SK-N-SH (cell line): ENCODE measurements at regions not wholly inside any gene's neighbourhood (a gene's known extent, or its start where the extent isn't known, plus 50 kb on each side); places are given as distances from the start of the nearest gene placed in this dataset.

ENCODE experiments used
- CTCF ChIA-PET: fragments of 300-600, 350-600 bp; formaldehyde crosslinking; extraction: SDS; loops from one replicate; lab custom pipeline; 2021; lab: Yijun Ruan, JAX
- POLR2A ChIA-PET: fragments of 350-600 bp; sonication (Branson Sonifier 250); formaldehyde crosslinking; extraction: SDS; loops from one replicate; lab custom pipeline; 2020; ENCODE audit warnings: antibody characterized with exemption, inconsistent platforms; lab: Yijun Ruan, JAX
- DNase-seq: peaks from one replicate; pipeline ENCODE4 v3.0.0; 2012
- H2AFZ ChIP-seq: fragments of 200-600 bp; sonication (generic); 2 replicates; pipeline ENCODE4 v1.8.1; 2016; ENCODE audit warnings: antibody characterized with exemption, mild to moderate bottlenecking, low read depth
- H3F3A ChIP-seq: fragments of 200-600 bp; sonication (generic); replicated peaks from 2 replicates; pipeline ENCODE3; 2016; ENCODE audit warnings: antibody characterized with exemption, mild to moderate bottlenecking; ENCODE audit not compliant: insufficient read depth
- H3K27ac ChIP-seq, 2 experiments: fragments of 200-500 bp in 1 of 2; fragments of 200-600 bp in 1 of 2; sonication (Bioruptor generic) in 1 of 2; sonication (generic), shearing (Covaris generic) in 1 of 2; 2 replicates each; pipeline versions ENCODE4 v1.5.1 to v1.6.1; 2014 to 2016; ENCODE audit warnings: low read depth in 2 of 2, inconsistent platforms in 1 of 2, low read length in 1 of 2, mild to moderate bottlenecking in 1 of 2, mixed read lengths in 1 of 2
- H3K27me3 ChIP-seq: fragments of 200-600 bp; sonication (generic), shearing (Covaris generic); 2 replicates; pipeline ENCODE4 v1.6.1; 2016; ENCODE audit warnings: mixed run types; ENCODE audit not compliant: insufficient read depth
- H3K36me3 ChIP-seq, 2 experiments: fragments of 200-500 bp in 1 of 2; fragments of 200-600 bp in 1 of 2; sonication (Bioruptor generic) in 1 of 2; sonication (generic) in 1 of 2; replicated peaks in 1 of 2; 2 replicates each; pipeline versions ENCODE3 to v1.5.1; 2014 to 2016; ENCODE audit warnings: low read length in 1 of 2, mild to moderate bottlenecking in 1 of 2; ENCODE audit not compliant: insufficient read depth in 2 of 2, control insufficient read depth in 1 of 2
- H3K4me1 ChIP-seq, 2 experiments: fragments of 200-500 bp in 1 of 2; fragments of 200-600 bp in 1 of 2; sonication (Bioruptor generic) in 1 of 2; sonication (generic), shearing (Covaris generic) in 1 of 2; 2 replicates each; pipeline versions ENCODE4 v1.5.1 to v1.6.1; 2014 to 2016; ENCODE audit warnings: low read depth in 1 of 2, low read length in 1 of 2, mixed run types in 1 of 2; ENCODE audit not compliant: insufficient read depth in 2 of 2, control insufficient read depth in 1 of 2
- H3K4me2 ChIP-seq: fragments of 200-600 bp; sonication (generic), shearing (Covaris generic); 2 replicates; pipeline ENCODE4 v1.6.1; 2017; ENCODE audit warnings: mixed run types
- H3K4me3 ChIP-seq, 2 experiments: fragments of 200-500 bp in 1 of 2; fragments of 200-600 bp in 1 of 2; sonication (Bioruptor generic) in 1 of 2; sonication (generic), shearing (Covaris generic) in 1 of 2; 2 replicates each; pipeline versions ENCODE4 v1.5.1 to v1.8.1; 2014 to 2016; ENCODE audit warnings: low read depth in 2 of 2, inconsistent platforms in 1 of 2, low read length in 1 of 2, mild to moderate bottlenecking in 1 of 2, mixed read lengths in 1 of 2, moderate library complexity in 1 of 2
- H3K79me2 ChIP-seq: fragments of 200-600 bp; sonication (generic); 2 replicates; pipeline ENCODE4 v1.8.1; 2017; ENCODE audit warnings: mild to moderate bottlenecking; ENCODE audit not compliant: insufficient read depth
- H3K9ac ChIP-seq: fragments of 200-600 bp; sonication (generic); 2 replicates; pipeline ENCODE4 v1.6.1; 2017; ENCODE audit warnings: mixed run types
- H3K9me2 ChIP-seq: fragments of 200-600 bp; sonication (generic); 2 replicates; pipeline ENCODE4 v1.6.1; 2017; ENCODE audit warnings: mixed run types
- H3K9me3 ChIP-seq: fragments of 200-600 bp; sonication (generic); 2 replicates; pipeline ENCODE4 v1.6.1; 2017; ENCODE audit warnings: mixed run types, mild to moderate bottlenecking, moderate library complexity
- H4K20me1 ChIP-seq: fragments of 200-600 bp; sonication (generic); 2 replicates; pipeline ENCODE4 v1.6.1; 2017; ENCODE audit warnings: mild to moderate bottlenecking, mixed run types; ENCODE audit not compliant: insufficient read depth
- CHD2 ChIP-seq: fragments of 150-350 bp; IDR thresholded peaks from 2 replicates; pipeline ENCODE4 v1.6.1; 2018; ENCODE audit warnings: low read length; ENCODE audit not compliant: partially characterized antibody
- EZH2phosphoT487 ChIP-seq: fragments of 200-600 bp; sonication (generic); IDR thresholded peaks from 2 replicates; pipeline ENCODE4 v1.6.1; 2017; ENCODE audit warnings: low read depth, mixed run types, mild to moderate bottlenecking, antibody characterized with exemption, moderate library complexity, borderline replicate concordance
- FOSL2 ChIP-seq: IDR thresholded peaks from 2 replicates; pipeline ENCODE4 v1.4.0; 2012; ENCODE audit warnings: low read depth, mild to moderate bottlenecking, moderate library complexity, borderline replicate concordance
- GABPA ChIP-seq: IDR thresholded peaks from 2 replicates; pipeline ENCODE4 v1.4.0; 2012; ENCODE audit warnings: low read depth, mild to moderate bottlenecking
- GATA2 ChIP-seq: sonication (generic); formaldehyde crosslinking; IDR thresholded peaks from 2 replicates; pipeline ENCODE4 v1.5.0; 2020; ENCODE audit warnings: mild to moderate bottlenecking, missing genetic modification reagents
- IRF3 ChIP-seq: fragments of 150-350 bp; IDR thresholded peaks from 2 replicates; pipeline ENCODE4 v1.6.1; 2016; ENCODE audit warnings: mild to moderate bottlenecking, low read depth, low read length
- JUND ChIP-seq: IDR thresholded peaks from 2 replicates; pipeline ENCODE4 v1.4.0; 2012
- MAX ChIP-seq: IDR thresholded peaks from 2 replicates; pipeline ENCODE4 v1.4.0; 2012; ENCODE audit warnings: low read depth
- MEF2A ChIP-seq: IDR thresholded peaks from 2 replicates; pipeline ENCODE4 v1.4.0; 2012; ENCODE audit warnings: low read depth, borderline replicate concordance
- MXI1 ChIP-seq: IDR thresholded peaks from 2 replicates; pipeline ENCODE4 v1.6.1; 2012; ENCODE audit warnings: mild to moderate bottlenecking, low read depth, low read length, improper control_type of control experiment
- NFIC ChIP-seq: IDR thresholded peaks from 2 replicates; pipeline ENCODE4 v1.4.0; 2012; ENCODE audit warnings: borderline replicate concordance
- NRF1 ChIP-seq: IDR thresholded peaks from 2 replicates; pipeline ENCODE4 v1.6.1; 2012; ENCODE audit warnings: low read depth, mild to moderate bottlenecking, low read length
- POLR2AphosphoS5 ChIP-seq: IDR thresholded peaks from 2 replicates; pipeline ENCODE4 v1.6.1; 2012; ENCODE audit warnings: low read depth, low read length
- RAD21 ChIP-seq: IDR thresholded peaks from 2 replicates; pipeline ENCODE4 v1.6.1; 2012; ENCODE audit warnings: mild to moderate bottlenecking, low read length
- RCOR1 ChIP-seq: fragments of 150-350 bp; IDR thresholded peaks from 2 replicates; pipeline ENCODE4 v1.6.1; 2017; ENCODE audit warnings: antibody characterized with exemption, low read length
- RFX5 ChIP-seq: IDR thresholded peaks from 2 replicates; pipeline ENCODE4 v1.6.1; 2012; ENCODE audit warnings: mild to moderate bottlenecking, improper control_type of control experiment, low read length
- RXRA ChIP-seq: IDR thresholded peaks from 2 replicates; pipeline ENCODE4 v1.4.0; 2012; ENCODE audit warnings: low read depth, mild to moderate bottlenecking, borderline replicate concordance
- SIN3A ChIP-seq: IDR thresholded peaks from 2 replicates; pipeline ENCODE4 v1.6.1; 2012; ENCODE audit warnings: low read depth, mild to moderate bottlenecking, low read length, moderate library complexity, borderline replicate concordance
- SMC3 ChIP-seq: IDR thresholded peaks from 2 replicates; pipeline ENCODE4 v1.6.1; 2012; ENCODE audit warnings: low read depth, low read length, improper control_type of control experiment
- TAF1 ChIP-seq: IDR thresholded peaks from 2 replicates; pipeline ENCODE4 v1.6.1; 2012; ENCODE audit warnings: low read depth, mild to moderate bottlenecking, low read length, moderate library complexity, borderline replicate concordance
- TEAD4 ChIP-seq: IDR thresholded peaks from 2 replicates; pipeline ENCODE4 v1.4.0; 2012; ENCODE audit warnings: mild to moderate bottlenecking, borderline replicate concordance; ENCODE audit not compliant: insufficient read depth
- USF2 ChIP-seq: fragments of 150-350 bp; IDR thresholded peaks from 2 replicates; pipeline ENCODE4 v1.6.1; 2017; ENCODE audit warnings: antibody characterized with exemption, low read length, low read depth, borderline replicate concordance
- YY1 ChIP-seq: IDR thresholded peaks from 2 replicates; pipeline ENCODE4 v1.4.0; 2012; ENCODE audit warnings: low read depth, mild to moderate bottlenecking
- WGBS: methylation state at CpG from one replicate; pipeline ENCODE4 v1.1.6; 2017; ENCODE audit warnings: low lambda C conversion rate; 5-methylcytosine and 5-hydroxymethylcytosine counted together

GRCh38 chr19:31092274-31092673 lies 257.0 kb downstream of the TSHZ3 start:
- ChIA-PET CTCF (no interaction called here), POLR2A (no interaction called here)
- no peaks in the 10 kb centered on the region for H4K20me1 ChIP-seq
- WGBS = 50% methylated on average over 7 of the region's 11 CpGs
- no peaks in the 10 kb centered on the region for H3K9me3 ChIP-seq
- no peak for DNase-seq
- no peaks in the 10 kb centered on the region for H3K27me3 ChIP-seq
- peaks cover 0 to 6% of the 10 kb centered on the region in 2 experiments; a peak in 1 of 4 replicates for H3K4me1 ChIP-seq
- H3K9ac ChIP-seq = no peak overlapping the region
- no peak overlapping the region for H2AFZ ChIP-seq
- no peak overlapping the region for H3K4me3 ChIP-seq
- H3K79me2 ChIP-seq = no peaks in the 10 kb centered on the region
- H3F3A ChIP-seq = no peaks in the 10 kb centered on the region
- H3K27ac ChIP-seq = no peak overlapping the region
- no peaks in the 10 kb centered on the region for H3K9me2 ChIP-seq
- no peaks in the 10 kb centered on the region for H3K36me3 ChIP-seq
- H3K4me2 ChIP-seq = no peak overlapping the region
- TF ChIP-seq NRF1 (no peak), JUND (no peak), CHD2 (no peak), RXRA (no peak), FOSL2 (no peak), SIN3A (no peak), MEF2A (no peak), MXI1 (no peak), GATA2 (no peak), GABPA (no peak), RFX5 (no peak), YY1 (no peak), MAX (no peak), POLR2AphosphoS5 (no peak), NFIC (no peak), EZH2phosphoT487 (no peak)

- H3K4me3 ChIP-seq = no peak overlapping the region
- no peak overlapping the region for H3K27ac ChIP-seq
- WGBS = 69% methylated on average over 5 of the region's 5 CpGs
- POLR2A ChIA-PET = no interaction called here
- TF ChIP-seq TAF1 (no peak), RAD21 (no peak), TEAD4 (no peak), IRF3 (no peak), EZH2phosphoT487 (no peak), USF2 (no peak), RCOR1 (no peak), MAX (no peak), SMC3 (no peak), JUND (no peak), GATA2 (no peak), CHD2 (no peak)
- no peaks in the 10 kb centered on the region for H3K9me2 ChIP-seq
- no peak overlapping the region for H3K9ac ChIP-seq
- H3K27me3 ChIP-seq = no peaks in the 10 kb centered on the region
- no peaks in the 10 kb centered on the region for H3K36me3 ChIP-seq
- no peaks in the 10 kb centered on the region for H3K4me1 ChIP-seq
- no peak for DNase-seq
- H3K4me2 ChIP-seq = no peak overlapping the region
- H4K20me1 ChIP-seq = no peaks in the 10 kb centered on the region
- H3F3A ChIP-seq = no peaks in the 10 kb centered on the region
- H3K9me3 ChIP-seq = no peaks in the 10 kb centered on the region
- H3K79me2 ChIP-seq = no peaks in the 10 kb centered on the region
- no peak overlapping the region for H2AFZ ChIP-seq
- CTCF ChIA-PET = no interaction called here
These were observed 259.6 kb downstream of the TSHZ3 start for GRCh38 chr19:31089681-31090080.
